ENCODE measurements at regions not wholly inside any gene's neighbourhood (a gene's known extent, or its start where the extent isn't known, plus 50 kb on each side); places are given as distances from the start of the nearest gene placed in this dataset.

- CTCF ChIA-PET: no interaction called here
- 0% methylated on average over 3 of the region's 3 CpGs for WGBS (ENCODE audit: missing lambda C conversion rate)
Observed at GRCh38 chr10:108638225-108638624, 1285.1 kb downstream of the XPNPEP1 start.

GRCh38 chr10:108633046-108633445, 1290.3 kb downstream of the XPNPEP1 start:
- CTCF ChIA-PET: no interaction called here
- FAIRE-seq: no peak
- TF ChIP-seq RCOR1 (IDR thresholded peaks at IDR 0.05; ENCODE audit: low read depth, low read length): no peak
- WGBS (ENCODE audit: missing lambda C conversion rate): 40% methylated on average over 2 of the region's 2 CpGs
- Histone ChIP-seq H3K4me2 (no peak overlapping the region), H3K4me1 (no peaks in the 10 kb centered on the region), H3K4me3 (no peak overlapping the region), H3K27ac (no peak overlapping the region), H3K9me3 (no peaks in the 10 kb centered on the region)
- POLR2A ChIA-PET: no interaction called here
- no peak for ATAC-seq
- DNase-seq (ENCODE audit: low read depth in 1 of 2, low spot score in 1 of 2): no peak

More at GRCh38 chr10:108638225-108638624, 1285.1 kb downstream of the XPNPEP1 start:
- TF ChIP-seq FOXS1 (CRISPR knock-in tag; IDR thresholded peaks at IDR 0.05): no peak
- TF ChIP-seq MAZ (IDR thresholded peaks at IDR 0.05; ENCODE audit: borderline replicate concordance, low read depth, low read length): no peak
- TF ChIP-seq HOXB13 (CRISPR knock-in tag; IDR thresholded peaks at IDR 0.05; ENCODE audit: low read depth): no peak
- TF ChIP-seq CTCF (IDR thresholded peaks at IDR 0.05): no peak
- TF ChIP-seq HEYL (CRISPR knock-in tag; IDR thresholded peaks at IDR 0.05): no peak
- no peak for TF ChIP-seq HMGXB4 (CRISPR knock-in tag; IDR thresholded peaks at IDR 0.05; ENCODE audit: borderline replicate concordance)
- no peak for TF ChIP-seq CEBPB (IDR thresholded peaks at IDR 0.05)
- H3K27ac ChIP-seq: no peak overlapping the region
- H3K4me3 ChIP-seq: no peak overlapping the region
- H3K4me1 ChIP-seq: no peaks in the 10 kb centered on the region
- DNase-seq (ENCODE audit: low read depth in 1 of 2, low spot score in 1 of 2): no peak
- no peak overlapping the region for H3K4me2 ChIP-seq
- POLR2A ChIA-PET: no interaction called here
- FAIRE-seq: no peak
- H3K9me3 ChIP-seq: peaks cover 2% of the 10 kb centered on the region; the same call in 1 of the 3 replicates
- ATAC-seq: no peak

GRCh38 chr10:108632144-108632543, 1291.2 kb downstream of the XPNPEP1 start:
- FAIRE-seq (no peak), ATAC-seq (no peak), DNase-seq (ENCODE audit: low read depth in 1 of 2, low spot score in 1 of 2) (no peak)
- TF ChIP-seq CBX2 (IDR thresholded peaks at IDR 0.05; ENCODE audit: borderline replicate concordance, low read depth) (no peak), HOXB13 (CRISPR knock-in tag; IDR thresholded peaks at IDR 0.05; ENCODE audit: low read depth) (no peak), RCOR1 (IDR thresholded peaks at IDR 0.05; ENCODE audit: low read depth, low read length) (no peak), CBX8 (IDR thresholded peaks at IDR 0.05) (no peak)
- Histone ChIP-seq H3K4me3 (no peak overlapping the region), H3K4me1 (no peaks in the 10 kb centered on the region), H3K9me3 (no peaks in the 10 kb centered on the region), H3K27ac (no peak overlapping the region), H3K4me2 (no peak overlapping the region)
- ChIA-PET POLR2A (no interaction called here), CTCF (no interaction called here)
- 6% methylated on average over 1 of the region's 1 CpG for WGBS (ENCODE audit: missing lambda C conversion rate)

- FAIRE-seq (no peak), ATAC-seq (no peak), DNase-seq (ENCODE audit: low read depth in 1 of 2, low spot score in 1 of 2) (no peak)
- Histone ChIP-seq H3K4me2 (no peak overlapping the region), H3K4me1 (no peaks in the 10 kb centered on the region), H3K9me3 (no peaks in the 10 kb centered on the region), H3K4me3 (no peak overlapping the region), H3K27ac (no peak overlapping the region)
- ChIA-PET POLR2A (no interaction called here), CTCF (no interaction called here)
- 2% methylated on average over 2 of the region's 2 CpGs for WGBS (ENCODE audit: missing lambda C conversion rate)
- TF ChIP-seq TP53 (CRISPR knock-in tag; IDR thresholded peaks at IDR 0.05) (no peak), POLR2A (IDR thresholded peaks at IDR 0.05; ENCODE audit: low read length) (no peak), ATOH8 (CRISPR knock-in tag; IDR thresholded peaks at IDR 0.05; ENCODE audit: low read depth) (no peak), GATA3 (IDR thresholded peaks at IDR 0.05; ENCODE audit: borderline replicate concordance) (no peak), BCL3 (IDR thresholded peaks at IDR 0.05) (no peak), HES2 (IDR thresholded peaks at IDR 0.05) (no peak), JUN (IDR thresholded peaks at IDR 0.05) (no peak), BHLHE40 (IDR thresholded peaks at IDR 0.05; ENCODE audit: low read depth, low read length) (no peak), ZFP36 (IDR thresholded peaks at IDR 0.05; ENCODE audit: borderline replicate concordance, partially characterized antibody) (no peak), REST (IDR thresholded peaks at IDR 0.05) (no peak), EP300 (IDR thresholded peaks at IDR 0.05) (no peak), KDM5A (IDR thresholded peaks at IDR 0.05) (no peak)
Observed at GRCh38 chr10:108631332-108631731, 1292.0 kb downstream of the XPNPEP1 start.
